Muscle of back (tissue), 3 donors: ENCODE measurements at regions not wholly inside any gene's neighbourhood (a gene's known extent, or its start where the extent isn't known, plus 50 kb on each side); places are given as distances from the start of the nearest gene placed in this dataset.
A peak's percentile ranks its signal among the peaks of the same experiment; 100 is the strongest.

Experiments
- DNase-seq, 3 donors: peaks; one replicate each; pipeline versions ENCODE4 v3.0.0 to v3.0.0-alpha.2; 2013

DNA sequence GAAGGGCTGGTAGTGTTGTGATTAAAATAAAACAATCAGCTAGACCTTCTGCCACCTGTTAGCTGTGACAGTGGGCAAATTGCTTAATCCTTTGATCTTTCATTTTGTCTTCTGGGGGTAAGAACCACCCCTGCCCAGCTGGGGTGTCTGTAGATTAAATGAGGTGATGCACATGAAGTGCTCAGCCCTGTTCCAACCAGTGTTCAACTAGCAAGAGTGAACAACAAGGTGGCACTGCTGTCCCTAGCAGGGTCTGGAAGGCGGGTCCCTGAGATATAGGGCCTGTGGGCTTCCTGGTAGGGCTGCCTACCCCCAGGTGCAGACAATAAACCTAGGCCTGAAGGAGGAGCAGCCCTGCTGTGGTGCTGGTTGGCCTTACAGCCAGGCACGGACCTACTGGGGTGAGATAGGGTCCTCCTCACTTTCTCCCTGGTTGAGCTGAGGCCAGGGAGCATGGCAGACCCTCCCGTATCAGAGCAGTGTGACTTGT lies 60.6 kb downstream of the ARL6IP4 start:
- DNase-seq = no peak

DNA sequence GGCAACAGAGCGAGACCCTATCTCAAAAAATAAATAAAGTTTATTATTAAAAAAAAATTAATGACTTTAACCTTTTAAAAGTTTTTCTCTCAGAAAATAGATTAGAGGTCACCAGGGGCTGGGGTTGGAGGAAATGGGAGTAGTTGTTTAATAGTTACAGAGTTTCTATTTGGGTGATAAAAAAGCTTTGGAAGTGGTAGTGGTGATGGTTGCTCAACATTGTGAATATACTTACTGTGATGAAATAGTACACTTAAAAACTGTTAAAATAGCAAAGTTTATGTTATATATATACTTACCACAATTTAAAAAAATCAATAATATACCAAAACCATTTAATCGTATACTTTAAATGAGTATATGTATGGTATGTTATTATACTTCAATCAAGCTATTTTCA lies 59.6 kb downstream of the ARL6IP4 start:
- DNase-seq = no peak

DNA sequence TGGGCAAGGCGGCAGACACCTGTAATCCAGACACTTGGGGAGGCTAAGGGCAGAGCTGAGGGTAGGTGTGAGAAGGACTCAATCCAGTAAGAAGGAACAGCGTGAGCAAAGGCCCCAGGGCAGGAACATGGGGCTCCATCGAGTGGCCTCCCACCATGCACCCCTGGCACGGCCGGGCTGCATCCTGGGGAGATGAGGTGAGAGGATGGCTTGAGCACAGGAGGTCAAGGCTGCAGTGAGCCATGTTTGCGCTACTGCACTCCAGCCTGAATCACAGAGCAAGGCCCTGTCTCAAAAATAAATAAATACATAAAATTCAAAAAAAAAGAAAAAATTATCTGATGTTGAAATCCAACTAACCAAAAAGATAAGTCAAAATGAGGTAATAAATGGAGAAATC lies 58.5 kb downstream of the ARL6IP4 start:
- no peak for DNase-seq

DNA sequence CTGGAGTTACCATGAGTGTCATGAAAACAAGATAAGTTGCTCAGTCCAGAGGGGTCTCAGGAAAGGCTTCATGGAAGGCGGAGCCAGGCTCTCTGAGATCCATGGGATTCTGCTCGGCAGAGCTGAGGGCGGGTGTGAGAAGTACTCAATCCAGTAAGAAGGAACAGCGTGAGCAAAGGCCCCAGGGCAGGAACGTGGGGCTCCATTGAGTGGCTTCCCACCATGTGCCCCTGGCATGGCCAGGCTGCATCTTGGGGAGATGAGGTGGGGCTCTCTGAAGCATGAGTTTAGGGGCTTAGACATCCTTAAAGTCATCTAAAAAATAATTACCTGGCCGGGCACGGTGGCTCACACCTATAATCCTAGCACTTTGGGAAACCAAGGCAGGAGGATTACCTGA lies 58.0 kb downstream of the ARL6IP4 start:
- no peak for DNase-seq

DNA sequence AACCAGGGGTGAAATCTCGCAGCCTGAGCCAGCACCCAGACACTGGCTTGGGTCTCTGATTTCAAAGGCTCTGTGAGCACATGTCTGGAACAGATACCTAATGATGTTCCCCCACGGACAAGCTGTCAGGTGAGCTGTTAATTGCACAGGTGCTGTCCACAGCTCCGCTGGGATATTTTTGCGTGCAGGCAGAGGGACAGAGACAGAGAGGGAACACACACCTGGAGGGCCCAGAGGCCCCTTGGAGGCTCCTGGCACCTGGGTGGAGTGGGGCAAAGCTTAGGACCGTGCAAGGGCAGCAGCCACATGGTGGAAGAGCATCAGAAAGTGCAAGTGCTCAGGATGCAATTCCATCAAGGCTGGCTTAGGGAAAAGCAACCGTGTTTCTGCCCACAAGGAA lies 57.3 kb downstream of the ARL6IP4 start:
- no peak for DNase-seq

DNA sequence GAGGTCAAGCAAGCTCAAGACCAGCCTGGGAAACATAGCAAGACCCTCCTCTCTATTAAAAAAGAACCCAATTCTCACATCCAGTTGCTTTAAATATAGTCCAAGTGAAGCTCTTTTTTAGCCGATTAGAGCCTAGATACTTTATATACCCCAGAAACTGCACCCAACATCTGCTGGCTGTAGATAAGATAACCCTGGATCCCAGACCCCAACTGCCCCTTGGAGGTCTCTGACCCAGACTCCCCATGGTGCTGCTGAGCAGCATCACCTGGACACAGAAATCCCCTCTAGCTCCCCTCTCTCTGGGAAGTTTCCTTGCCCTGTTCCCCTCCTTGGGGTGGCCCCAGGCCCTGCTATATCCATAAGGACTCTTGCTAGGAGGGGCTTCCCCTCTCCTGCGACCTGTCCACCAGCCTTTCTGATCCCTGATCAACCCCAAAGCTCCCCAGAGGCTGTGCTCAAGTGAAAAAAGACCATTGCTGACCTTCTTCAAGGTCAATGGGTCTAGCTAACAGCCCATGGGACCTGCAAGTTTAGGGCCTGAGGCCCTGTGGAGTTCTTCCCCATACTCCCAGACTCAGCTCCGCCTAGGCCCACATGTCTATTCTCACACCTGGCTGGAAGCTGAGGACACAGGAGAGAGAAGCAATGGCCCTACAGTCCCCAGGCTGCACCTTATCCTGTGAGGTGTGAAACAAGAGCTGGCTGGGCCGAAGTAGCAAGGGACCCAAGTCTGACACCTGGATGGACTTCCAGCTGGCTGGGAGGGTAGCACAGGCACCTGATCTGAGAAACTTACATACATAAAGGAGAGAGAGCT lies 56.2 kb downstream of the ARL6IP4 start:
- no peak for DNase-seq

DNA sequence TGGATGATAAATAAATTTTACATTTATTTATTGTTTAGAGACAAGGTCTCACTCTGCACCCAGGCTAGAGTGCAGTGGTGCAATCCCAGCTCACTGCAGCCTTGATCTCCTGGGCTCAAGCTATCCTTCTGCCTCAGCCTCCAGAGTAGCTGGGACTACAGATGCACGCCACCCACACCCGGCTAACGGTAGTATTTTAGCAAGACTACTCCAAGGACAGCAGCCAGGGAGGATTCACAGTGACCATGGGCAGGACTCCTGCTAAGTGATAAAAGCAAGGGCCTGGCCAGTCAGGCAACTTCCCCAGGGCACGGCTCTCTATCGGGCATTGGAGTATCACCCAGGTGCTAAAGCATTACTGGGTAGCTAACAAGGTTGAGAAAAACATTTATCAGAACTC lies 55.4 kb downstream of the ARL6IP4 start:
- no peak for DNase-seq

DNA sequence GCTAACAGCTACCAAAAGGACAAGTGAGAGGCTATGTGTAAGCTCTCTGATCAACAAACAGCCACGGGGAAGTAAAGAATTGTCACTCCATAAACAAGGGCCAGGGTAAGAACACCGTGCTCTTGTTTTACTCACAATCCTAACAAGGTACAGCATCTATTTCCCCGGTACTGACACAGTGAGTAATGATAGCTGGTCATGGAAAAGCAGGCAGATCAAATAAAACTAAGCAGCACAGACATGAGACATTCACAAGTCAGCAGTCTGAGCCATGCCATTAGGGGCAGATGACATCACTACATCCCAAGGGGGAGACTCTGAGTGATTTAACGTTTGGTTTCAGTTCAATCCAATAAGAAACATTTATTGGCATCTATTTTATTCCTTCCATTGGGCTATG lies 54.4 kb downstream of the ARL6IP4 start:
- DNase-seq = peak in 1 of 3 donors; percentile 56

DNA sequence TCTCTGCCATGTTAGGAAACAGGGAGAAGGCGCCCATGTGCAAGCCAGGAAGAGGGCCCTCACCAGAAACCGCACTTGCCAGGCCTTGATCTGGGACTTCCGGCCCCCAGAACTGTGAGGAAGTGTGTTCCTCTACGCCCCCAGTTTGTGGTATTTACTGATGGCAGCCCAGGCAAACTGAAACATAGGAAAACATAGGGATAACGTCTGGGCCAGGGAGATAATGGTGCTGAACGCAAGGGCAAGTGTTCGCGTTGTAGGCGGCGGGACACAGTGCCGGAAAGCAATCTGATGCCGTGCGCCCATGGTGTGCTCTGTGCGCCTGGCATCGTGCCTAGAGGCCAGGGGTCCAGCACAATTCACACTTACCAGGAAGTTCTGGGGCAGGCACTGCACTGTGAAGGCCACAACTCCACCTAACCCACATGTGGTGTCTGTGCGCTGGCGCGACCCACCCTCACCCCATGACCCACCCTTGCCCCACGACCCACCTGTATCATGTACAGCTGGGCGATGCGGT lies 53.6 kb downstream of the ARL6IP4 start:
- no peak for DNase-seq

DNA sequence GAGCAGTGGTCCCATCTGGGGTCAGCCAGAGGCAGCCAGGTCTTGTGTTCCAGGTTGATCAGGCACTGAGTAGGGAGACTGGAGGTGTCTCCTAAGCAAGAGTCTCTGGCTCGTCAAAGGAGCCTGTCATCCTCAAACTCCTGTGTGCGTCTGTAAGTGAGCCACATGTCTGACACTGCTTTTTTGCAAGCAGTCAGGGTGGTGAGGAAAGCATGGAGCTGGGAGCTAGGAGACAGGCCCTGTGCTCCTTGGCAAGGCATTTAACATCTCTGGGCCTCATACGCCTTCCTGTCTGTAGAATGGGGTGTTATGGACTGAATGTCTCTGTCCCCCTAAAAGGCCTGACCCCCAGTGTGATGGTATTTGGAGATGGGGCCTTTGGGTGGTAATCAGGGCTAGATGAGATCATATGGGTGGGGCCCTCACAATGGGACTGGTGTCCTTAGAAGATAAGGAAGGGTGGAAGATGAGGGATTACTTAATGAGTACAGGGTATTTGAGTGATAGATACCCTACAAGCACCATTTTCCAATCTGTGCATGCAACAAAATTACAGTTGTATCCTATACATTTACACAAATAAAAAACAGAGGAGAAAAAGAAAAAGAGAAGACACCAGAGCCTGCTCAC lies 53.0 kb downstream of the ARL6IP4 start:
- no peak for DNase-seq

DNA sequence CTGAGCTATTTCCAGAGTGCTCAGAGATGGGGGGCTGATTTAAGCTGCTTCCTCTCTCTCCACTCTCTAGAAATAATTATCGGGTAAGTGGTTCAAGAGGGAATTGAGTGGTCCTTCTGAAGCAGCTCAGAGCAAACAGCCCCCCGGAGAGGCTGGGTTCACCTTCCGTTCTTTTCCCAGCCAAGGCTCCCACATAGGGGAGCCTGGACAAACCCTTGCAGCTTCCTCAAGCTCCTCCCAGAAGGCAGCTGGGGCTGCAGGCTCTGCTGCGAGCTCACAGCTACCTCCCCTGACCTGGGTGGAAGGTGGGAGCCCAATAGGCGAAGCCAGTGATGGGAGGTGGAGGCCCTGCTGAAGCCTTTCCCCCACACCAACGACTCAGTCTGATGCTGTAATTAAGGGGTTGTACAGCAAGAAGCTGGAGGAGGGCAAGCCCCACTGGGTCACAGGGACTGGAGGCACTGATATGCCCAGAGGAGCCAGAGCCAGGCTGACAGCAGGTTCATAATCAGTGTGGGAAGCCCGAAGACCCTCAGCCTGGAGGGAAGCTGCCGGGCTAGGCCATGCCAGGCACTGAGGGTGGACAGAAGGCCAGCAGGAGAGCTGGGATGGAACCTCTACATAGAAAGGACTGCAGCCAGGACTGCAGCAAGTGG lies 52.4 kb downstream of the ARL6IP4 start:
- no peak for DNase-seq
